ENCODE measurements at regions not wholly inside any gene's neighbourhood (a gene's known extent, or its start where the extent isn't known, plus 50 kb on each side); places are given as distances from the start of the nearest gene placed in this dataset.

DNA sequence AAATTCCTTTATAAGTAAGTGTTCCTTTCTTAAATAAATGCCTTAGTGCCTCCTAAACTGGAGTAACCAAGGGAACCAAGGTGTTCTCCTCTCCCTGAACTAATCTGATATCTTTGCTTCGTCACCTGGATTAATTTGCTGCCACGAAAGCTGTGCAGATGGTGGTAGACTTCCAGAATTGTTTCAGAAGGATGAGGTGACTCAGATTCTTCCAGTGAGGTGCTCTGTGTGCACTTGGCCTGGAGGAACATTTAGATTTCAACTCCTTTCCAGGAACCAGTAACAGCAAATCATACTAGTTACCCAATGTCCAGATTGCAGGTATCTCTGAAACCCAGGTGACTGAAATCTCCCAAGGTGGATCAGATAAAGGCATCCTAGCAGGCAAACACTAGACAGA is 181.9 kb downstream of the FAT3 start:
- no peaks in the 10 kb centered on the region for H3K4me1 ChIP-seq (ENCODE audit: control insufficient read depth, insufficient read depth, low read length)
- intact Hi-C loops (cut with micrococcal nuclease; ENCODE audit: unreplicated experiment) (no loop called here), in situ Hi-C loops (cut with HindIII; ENCODE audit: low pct_unique_long_range_greater_than_20kb, low sequenced_read_pairs) (no loop called here)
- no peaks in the 10 kb centered on the region for H3K9me3 ChIP-seq (ENCODE audit: control insufficient read depth, insufficient read depth, low read depth, low read length)
- ChIA-PET POLR2A (no interaction called here), CTCF (no interaction called here)
- TF ChIP-seq SIN3A (IDR thresholded peaks at IDR 0.05; ENCODE audit: borderline replicate concordance, insufficient read depth, low read depth, low read length) (no peak), POLR2AphosphoS5 (IDR thresholded peaks at IDR 0.05; ENCODE audit: low read depth, low read length) (no peak), TCF7L2 (IDR thresholded peaks at IDR 0.05; ENCODE audit: low read depth, low read length) (no peak)
- TF ChIP-seq, protein P1, sequence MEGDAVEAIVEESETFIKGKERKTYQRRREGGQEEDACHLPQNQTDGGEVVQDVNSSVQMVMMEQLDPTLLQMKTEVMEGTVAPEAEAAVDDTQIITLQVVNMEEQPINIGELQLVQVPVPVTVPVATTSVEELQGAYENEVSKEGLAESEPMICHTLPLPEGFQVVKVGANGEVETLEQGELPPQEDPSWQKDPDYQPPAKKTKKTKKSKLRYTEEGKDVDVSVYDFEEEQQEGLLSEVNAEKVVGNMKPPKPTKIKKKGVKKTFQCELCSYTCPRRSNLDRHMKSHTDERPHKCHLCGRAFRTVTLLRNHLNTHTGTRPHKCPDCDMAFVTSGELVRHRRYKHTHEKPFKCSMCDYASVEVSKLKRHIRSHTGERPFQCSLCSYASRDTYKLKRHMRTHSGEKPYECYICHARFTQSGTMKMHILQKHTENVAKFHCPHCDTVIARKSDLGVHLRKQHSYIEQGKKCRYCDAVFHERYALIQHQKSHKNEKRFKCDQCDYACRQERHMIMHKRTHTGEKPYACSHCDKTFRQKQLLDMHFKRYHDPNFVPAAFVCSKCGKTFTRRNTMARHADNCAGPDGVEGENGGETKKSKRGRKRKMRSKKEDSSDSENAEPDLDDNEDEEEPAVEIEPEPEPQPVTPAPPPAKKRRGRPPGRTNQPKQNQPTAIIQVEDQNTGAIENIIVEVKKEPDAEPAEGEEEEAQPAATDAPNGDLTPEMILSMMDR (IDR thresholded peaks at IDR 0.05): no peak
- TF ChIP-seq, protein P2, sequence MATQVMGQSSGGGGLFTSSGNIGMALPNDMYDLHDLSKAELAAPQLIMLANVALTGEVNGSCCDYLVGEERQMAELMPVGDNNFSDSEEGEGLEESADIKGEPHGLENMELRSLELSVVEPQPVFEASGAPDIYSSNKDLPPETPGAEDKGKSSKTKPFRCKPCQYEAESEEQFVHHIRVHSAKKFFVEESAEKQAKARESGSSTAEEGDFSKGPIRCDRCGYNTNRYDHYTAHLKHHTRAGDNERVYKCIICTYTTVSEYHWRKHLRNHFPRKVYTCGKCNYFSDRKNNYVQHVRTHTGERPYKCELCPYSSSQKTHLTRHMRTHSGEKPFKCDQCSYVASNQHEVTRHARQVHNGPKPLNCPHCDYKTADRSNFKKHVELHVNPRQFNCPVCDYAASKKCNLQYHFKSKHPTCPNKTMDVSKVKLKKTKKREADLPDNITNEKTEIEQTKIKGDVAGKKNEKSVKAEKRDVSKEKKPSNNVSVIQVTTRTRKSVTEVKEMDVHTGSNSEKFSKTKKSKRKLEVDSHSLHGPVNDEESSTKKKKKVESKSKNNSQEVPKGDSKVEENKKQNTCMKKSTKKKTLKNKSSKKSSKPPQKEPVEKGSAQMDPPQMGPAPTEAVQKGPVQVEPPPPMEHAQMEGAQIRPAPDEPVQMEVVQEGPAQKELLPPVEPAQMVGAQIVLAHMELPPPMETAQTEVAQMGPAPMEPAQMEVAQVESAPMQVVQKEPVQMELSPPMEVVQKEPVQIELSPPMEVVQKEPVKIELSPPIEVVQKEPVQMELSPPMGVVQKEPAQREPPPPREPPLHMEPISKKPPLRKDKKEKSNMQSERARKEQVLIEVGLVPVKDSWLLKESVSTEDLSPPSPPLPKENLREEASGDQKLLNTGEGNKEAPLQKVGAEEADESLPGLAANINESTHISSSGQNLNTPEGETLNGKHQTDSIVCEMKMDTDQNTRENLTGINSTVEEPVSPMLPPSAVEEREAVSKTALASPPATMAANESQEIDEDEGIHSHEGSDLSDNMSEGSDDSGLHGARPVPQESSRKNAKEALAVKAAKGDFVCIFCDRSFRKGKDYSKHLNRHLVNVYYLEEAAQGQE (IDR thresholded peaks at IDR 0.05; ENCODE audit: insufficient read depth in 1 of 2, low read depth in 2 of 2, low read length in 1 of 2): no peak
- H3K27ac ChIP-seq (ENCODE audit: low read length): no peak overlapping the region
- no peaks in the 10 kb centered on the region for H3K27me3 ChIP-seq (ENCODE audit: control insufficient read depth, insufficient read depth, low read length)
- DNase-seq (ENCODE audit: low read depth, low spot score) (no peak), ATAC-seq (no peak)
- no peak overlapping the region for H3K4me3 ChIP-seq (ENCODE audit: low read depth in 2 of 2, low read length in 2 of 2)
- no peaks in the 10 kb centered on the region for H3K36me3 ChIP-seq (ENCODE audit: control insufficient read depth, insufficient read depth, low read length)
- BruUV-seq (replicated peaks): no TSS peak

DNA sequence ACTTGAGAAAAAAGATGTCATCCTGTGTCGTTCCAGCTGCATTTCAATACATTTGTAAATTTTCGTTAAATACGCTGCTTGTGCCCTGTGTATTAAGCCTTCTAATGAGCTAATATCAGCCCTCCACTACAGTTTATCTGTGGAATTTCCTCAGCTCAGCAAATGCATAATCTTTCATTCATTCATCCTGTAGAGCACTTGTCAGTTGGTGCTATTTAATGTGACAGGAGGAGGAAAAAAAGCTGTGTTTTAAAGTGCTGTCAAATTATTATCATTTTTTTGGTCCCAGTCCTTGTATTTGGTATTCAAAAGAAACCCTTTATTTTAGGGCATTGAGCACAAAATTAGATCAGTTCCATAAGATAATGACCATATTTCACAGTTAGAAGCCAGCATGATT is 184.7 kb downstream of the FAT3 start:
- no peak for TF ChIP-seq TCF7L2 (IDR thresholded peaks at IDR 0.05; ENCODE audit: low read depth, low read length)
- no peak for TF ChIP-seq POLR2AphosphoS5 (IDR thresholded peaks at IDR 0.05; ENCODE audit: low read depth, low read length)
- TF ChIP-seq SIN3A (IDR thresholded peaks at IDR 0.05; ENCODE audit: borderline replicate concordance, insufficient read depth, low read depth, low read length): no peak
- TF ChIP-seq, protein P2 (IDR thresholded peaks at IDR 0.05; ENCODE audit: insufficient read depth in 1 of 2, low read depth in 2 of 2, low read length in 1 of 2): no peak
- TF ChIP-seq, protein P1 (IDR thresholded peaks at IDR 0.05): no peak
- H3K4me3 ChIP-seq (ENCODE audit: low read depth in 2 of 2, low read length in 2 of 2): no peak overlapping the region
- intact Hi-C loops (cut with micrococcal nuclease; ENCODE audit: unreplicated experiment): no loop called here
- H3K4me1 ChIP-seq (ENCODE audit: control insufficient read depth, insufficient read depth, low read length): no peaks in the 10 kb centered on the region
- ATAC-seq: no peak
- no peaks in the 10 kb centered on the region for H3K9me3 ChIP-seq (ENCODE audit: control insufficient read depth, insufficient read depth, low read depth, low read length)
- no peak for DNase-seq (ENCODE audit: low read depth, low spot score)
- H3K36me3 ChIP-seq (ENCODE audit: control insufficient read depth, insufficient read depth, low read length): no peaks in the 10 kb centered on the region
- CTCF ChIA-PET: no interaction called here
- no peaks in the 10 kb centered on the region for H3K27me3 ChIP-seq (ENCODE audit: control insufficient read depth, insufficient read depth, low read length)
- BruUV-seq (replicated peaks): no TSS peak
- H3K27ac ChIP-seq (ENCODE audit: low read length): no peak overlapping the region
- in situ Hi-C loops (cut with HindIII; ENCODE audit: low pct_unique_long_range_greater_than_20kb, low sequenced_read_pairs): no loop called here
- POLR2A ChIA-PET: no interaction called here

All from Panc1 (cell line).